Activated naive CD8-positive, alpha-beta T cell treated with anti-CD3 and anti-CD28 coated beads, Interleukin-2, amount 50 U/mL, for 24 hours (primary cell): ENCODE measurements at regions not wholly inside any gene's neighbourhood (a gene's known extent, or its start where the extent isn't known, plus 50 kb on each side); places are given as distances from the start of the nearest gene placed in this dataset.
"Not testable (repeated sequence)": the region's sequence is repeated elsewhere in the genome, so short reads cannot be mapped to it uniquely, and the experiment has no call there.

Source experiments
- ATAC-seq: fragments of 150-1000 bp; cut with Tn5 transposase; one replicate; pipeline ENCODE4 v1.10.0; 2021
- DNase-seq: peaks from one replicate; pipeline ENCODE4 v3.0.0; 2021
- H3K27ac Mint-ChIP-seq: one replicate; pipeline ENCODE4 v1.8.0; 2021; ENCODE audit warnings: mild to moderate bottlenecking, mixed read lengths
- H3K27me3 Mint-ChIP-seq: one replicate; pipeline ENCODE4 v1.8.0; 2021; ENCODE audit warnings: mixed read lengths
- H3K36me3 Mint-ChIP-seq: one replicate; pipeline ENCODE4 v1.8.0; 2021; ENCODE audit warnings: low read depth, mixed read lengths
- H3K4me1 Mint-ChIP-seq: one replicate; pipeline ENCODE4 v1.8.0; 2021; ENCODE audit warnings: mixed read lengths
- H3K4me3 Mint-ChIP-seq: one replicate; pipeline ENCODE4 v1.8.0; 2021; ENCODE audit warnings: mild to moderate bottlenecking, moderate library complexity, mixed read lengths
- H3K9me3 Mint-ChIP-seq: one replicate; pipeline ENCODE4 v1.8.0; 2021; ENCODE audit warnings: mixed read lengths

DNA sequence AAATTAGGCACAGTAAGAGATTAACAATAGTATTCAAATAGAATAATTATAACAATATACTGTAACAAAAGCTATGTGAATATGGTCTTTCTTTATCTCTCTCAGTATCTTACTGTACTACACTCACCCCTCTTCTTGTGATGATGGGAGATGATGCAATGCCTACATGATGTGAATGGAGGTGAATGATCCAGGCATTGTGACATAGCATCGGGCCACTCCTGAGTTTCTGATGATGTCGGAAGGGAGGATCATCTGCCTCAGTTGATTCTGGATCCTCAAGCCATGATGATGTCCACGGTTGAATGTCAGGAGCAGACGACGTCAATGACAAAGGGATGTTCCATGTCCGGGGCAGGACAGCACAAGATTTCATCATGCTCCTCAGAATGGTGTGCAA is 268.3 kb upstream of the MGAT5 start:
- Mint-ChIP-seq H3K4me1 (no peaks in the 10 kb centered on the region), H3K4me3 (no peak overlapping the region), H3K27me3 (peaks cover 9% of the 10 kb centered on the region), H3K36me3 (no peaks in the 10 kb centered on the region), H3K9me3 (no peaks in the 10 kb centered on the region), H3K27ac (no peak overlapping the region)
- no peak for DNase-seq
- ATAC-seq = no peak

DNA sequence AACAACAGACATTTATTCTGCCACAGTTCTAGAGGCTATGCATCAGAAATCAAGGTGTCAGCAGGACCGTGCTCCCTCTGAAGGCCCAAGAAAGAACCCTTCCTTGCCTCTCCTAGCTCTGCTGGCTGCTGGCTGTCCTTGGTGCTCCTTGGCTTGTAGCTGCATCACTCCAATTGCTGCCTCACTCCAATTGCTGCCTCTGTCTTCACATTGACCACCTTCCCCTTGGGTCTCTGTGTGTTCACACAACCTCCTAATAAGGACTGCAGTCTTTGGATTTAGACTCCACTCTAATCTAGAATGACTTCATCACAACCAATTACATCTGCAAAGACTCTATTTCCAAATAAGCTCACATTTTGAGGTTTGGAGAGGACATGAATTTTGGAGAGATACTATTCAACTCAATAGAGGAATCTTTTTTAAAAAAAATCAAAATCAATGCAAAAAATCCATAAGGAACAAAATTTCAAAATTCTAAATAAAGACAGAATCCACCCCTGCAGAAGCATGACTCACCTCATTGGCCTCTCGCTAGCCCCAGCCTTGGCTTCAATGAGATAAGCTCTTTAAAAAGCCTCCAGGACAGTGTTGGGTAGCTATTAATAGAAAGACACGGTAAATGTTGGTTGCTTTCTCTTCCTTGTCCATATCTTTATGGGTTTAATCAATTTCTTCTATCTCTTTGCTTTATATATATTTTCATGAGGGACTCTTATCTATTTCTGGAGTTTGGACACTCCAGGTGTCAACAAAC is 267.6 kb upstream of the MGAT5 start:
- peaks cover 9% of the 10 kb centered on the region for H3K27me3 Mint-ChIP-seq
- H3K9me3 Mint-ChIP-seq = no peaks in the 10 kb centered on the region
- no peaks in the 10 kb centered on the region for H3K4me1 Mint-ChIP-seq
- no peak overlapping the region for H3K4me3 Mint-ChIP-seq
- no peaks in the 10 kb centered on the region for H3K36me3 Mint-ChIP-seq
- ATAC-seq (no peak), DNase-seq (no peak)
- H3K27ac Mint-ChIP-seq = no peak overlapping the region

DNA sequence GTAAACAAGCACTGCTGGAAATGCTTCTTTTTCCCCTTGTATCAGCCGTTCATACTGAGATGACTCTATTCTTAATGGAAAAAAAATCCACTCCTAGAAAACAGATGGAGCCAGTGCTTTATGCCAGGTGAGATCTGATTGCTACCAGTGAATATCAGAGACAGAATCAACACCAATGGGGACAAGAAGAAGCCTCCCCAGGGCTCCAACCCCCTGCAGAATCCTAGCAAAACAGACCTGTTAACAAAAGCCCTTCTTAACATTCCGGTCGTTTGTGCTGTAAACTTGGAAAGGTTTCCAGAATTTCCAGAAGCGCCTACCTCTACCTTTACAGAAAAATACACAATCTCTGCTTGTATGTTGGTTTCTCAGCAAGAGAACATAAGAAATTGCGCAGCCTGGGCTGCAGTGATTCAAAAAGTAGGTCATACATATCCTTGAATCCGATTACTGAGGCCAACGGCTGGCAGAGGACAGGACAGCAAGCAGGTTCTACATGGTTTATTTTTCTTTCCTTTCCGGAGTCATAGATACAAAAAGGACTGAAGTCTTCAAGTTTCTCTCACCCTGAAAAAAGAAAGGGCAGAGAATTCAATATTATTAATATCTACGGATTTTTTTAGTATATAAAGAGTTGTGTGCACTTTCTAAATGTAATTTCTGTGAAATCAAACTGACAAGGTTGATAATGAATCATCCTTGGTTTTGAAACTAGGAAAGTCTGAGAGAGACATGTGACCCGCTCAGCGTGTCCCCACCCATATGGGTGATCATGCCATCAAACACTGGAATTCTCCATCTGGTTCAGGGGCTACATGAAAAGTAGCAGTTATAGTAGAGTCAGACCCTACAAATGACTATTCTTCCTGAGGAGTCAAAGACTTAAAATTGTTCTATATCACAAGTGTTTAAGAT is 266.7 kb upstream of the MGAT5 start:
- Mint-ChIP-seq H3K36me3 (no peaks in the 10 kb centered on the region), H3K4me1 (no peaks in the 10 kb centered on the region), H3K27me3 (peaks cover 9% of the 10 kb centered on the region), H3K4me3 (no peak overlapping the region), H3K9me3 (no peaks in the 10 kb centered on the region), H3K27ac (no peak overlapping the region)
- no peak for DNase-seq
- ATAC-seq = no peak

DNA sequence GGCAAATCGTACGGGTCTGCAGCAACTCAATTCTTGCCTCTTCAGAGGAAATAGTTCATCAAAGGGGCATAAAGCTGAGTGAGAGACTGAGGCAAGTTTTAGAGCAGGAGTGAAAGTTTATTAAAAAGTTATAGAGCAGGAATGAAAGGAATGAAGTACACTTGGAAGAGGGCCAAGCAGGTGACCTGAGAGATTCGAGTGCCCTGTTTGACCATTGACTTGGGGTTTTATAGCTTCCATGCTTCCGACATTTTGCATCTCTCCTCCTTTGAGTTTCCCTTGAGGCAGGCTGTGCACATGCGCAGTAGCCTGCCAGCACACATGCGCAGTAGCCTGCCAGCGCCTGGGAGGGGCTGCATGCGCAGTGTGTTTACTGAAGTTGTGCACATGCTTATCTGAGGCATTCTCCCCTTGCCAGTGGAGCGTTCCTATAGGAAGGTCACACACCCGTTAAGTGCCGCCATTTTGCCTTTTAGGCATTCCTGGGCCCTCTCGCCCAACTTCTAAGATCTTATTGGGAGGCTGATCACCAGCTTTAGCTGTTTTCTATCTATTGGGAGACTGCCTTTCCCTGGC is 265.5 kb upstream of the MGAT5 start:
- H3K4me1 Mint-ChIP-seq = no peaks in the 10 kb centered on the region

DNA sequence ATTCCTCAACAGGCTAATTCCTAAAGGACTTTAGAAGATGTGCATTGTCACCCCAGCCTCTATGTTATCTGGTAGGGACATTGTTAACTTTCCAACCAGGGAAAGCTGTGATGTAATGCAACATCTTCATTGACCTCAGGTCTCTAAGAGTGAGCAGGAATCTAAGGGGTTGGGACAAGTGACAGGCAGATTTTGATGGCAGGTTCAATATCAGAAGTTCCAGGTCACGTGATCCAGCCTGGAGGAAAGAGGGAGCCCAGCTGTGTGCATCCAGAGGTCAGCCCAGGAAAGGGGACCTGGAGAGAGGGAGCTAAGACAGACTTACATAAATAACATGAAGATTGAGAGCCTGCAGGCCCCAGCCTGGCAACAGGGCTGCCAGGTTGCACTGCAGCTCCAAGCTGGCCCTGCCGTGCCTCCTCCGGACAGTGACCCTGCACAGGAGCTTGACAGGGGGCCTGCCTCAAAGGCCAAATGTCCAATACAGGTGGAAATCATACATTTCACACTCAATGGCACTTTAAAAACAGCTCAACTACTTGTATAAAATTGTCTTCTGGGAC is 262.2 kb upstream of the MGAT5 start:
- Mint-ChIP-seq H3K4me1 (no peaks in the 10 kb centered on the region), H3K9me3 (no peaks in the 10 kb centered on the region), H3K36me3 (no peaks in the 10 kb centered on the region), H3K27me3 (peaks cover 7% of the 10 kb centered on the region), H3K4me3 (no peak overlapping the region), H3K27ac (no peak overlapping the region)
- ATAC-seq (no peak), DNase-seq (no peak)

More for the DNA sequence above, 265.5 kb upstream of the MGAT5 start:
- no peak overlapping the region for H3K27ac Mint-ChIP-seq
- no peak overlapping the region for H3K4me3 Mint-ChIP-seq
- peaks cover 9% of the 10 kb centered on the region for H3K27me3 Mint-ChIP-seq
- H3K9me3 Mint-ChIP-seq = no peaks in the 10 kb centered on the region
- no peaks in the 10 kb centered on the region for H3K36me3 Mint-ChIP-seq
- no peak for DNase-seq
- ATAC-seq = no peak

DNA sequence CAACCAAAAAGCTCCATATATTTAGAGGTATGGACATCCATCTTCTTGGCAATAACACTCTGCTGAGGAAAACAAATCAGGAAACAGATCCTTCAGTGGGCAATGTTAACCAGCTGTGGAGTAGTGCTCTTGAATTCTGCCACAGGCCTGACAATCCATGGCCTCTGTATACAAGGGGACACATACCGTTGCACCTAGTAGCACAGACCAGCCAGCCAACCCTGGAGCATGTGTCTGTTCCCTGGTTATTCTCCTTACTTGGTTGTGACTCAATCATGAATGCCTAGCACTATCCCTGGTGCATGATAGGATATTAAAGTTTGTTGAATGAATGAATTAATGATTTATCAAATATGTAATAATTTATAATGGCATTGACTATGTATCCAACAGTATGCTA is 261.4 kb upstream of the MGAT5 start:
- Mint-ChIP-seq H3K9me3 (no peaks in the 10 kb centered on the region), H3K4me1 (no peaks in the 10 kb centered on the region), H3K27me3 (peaks cover 8% of the 10 kb centered on the region), H3K27ac (no peak overlapping the region), H3K36me3 (no peaks in the 10 kb centered on the region), H3K4me3 (no peak overlapping the region)
- no peak for ATAC-seq
- no peak for DNase-seq

DNA sequence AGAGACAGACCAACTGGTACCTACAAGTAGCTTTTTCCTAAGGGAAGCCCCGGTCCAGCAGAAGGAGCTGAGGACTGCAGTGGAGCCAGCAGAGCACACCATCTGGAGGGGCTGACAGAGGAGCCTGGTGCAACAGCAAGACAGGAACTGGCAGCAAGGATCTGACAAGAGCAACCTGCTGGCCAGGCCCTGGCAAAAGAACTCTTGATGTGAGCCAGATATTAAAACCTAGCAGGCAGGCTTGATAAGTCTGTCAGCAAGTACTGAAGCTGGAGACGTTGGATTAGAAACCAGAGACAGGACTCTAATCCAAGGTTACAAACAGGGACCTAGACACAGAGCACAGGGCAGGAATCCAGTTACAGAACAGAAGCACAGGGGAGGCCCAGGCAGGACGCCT is 260.7 kb upstream of the MGAT5 start:
- Mint-ChIP-seq H3K36me3 (no peaks in the 10 kb centered on the region), H3K4me1 (no peaks in the 10 kb centered on the region), H3K4me3 (no peak overlapping the region), H3K27ac (no peak overlapping the region), H3K27me3 (peaks cover 9% of the 10 kb centered on the region), H3K9me3 (no peaks in the 10 kb centered on the region)
- no peak for DNase-seq
- ATAC-seq = no peak

DNA sequence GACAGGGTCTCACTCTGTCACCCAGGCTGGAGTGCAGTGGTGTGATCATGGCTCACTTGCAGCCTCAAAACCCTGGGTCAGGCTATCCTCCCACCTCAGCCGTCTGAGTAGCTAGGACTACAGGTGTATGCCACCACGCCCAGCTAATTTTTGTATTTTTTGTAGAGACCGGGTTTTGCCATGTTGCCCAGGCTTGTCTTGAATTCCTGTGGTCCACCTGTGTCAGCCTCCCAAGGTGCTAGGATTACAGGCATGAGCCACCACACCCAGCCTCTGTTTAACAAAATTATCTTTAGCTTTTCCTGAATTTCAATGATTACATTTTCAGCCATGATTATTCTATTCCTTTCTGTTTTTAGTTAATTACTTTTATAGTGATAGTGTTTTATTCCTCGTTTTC is 255.1 kb upstream of the MGAT5 start:
- not testable (repeated sequence) for H3K27ac Mint-ChIP-seq, ATAC-seq, H3K36me3 Mint-ChIP-seq, H3K27me3 Mint-ChIP-seq, H3K4me3 Mint-ChIP-seq, H3K9me3 Mint-ChIP-seq, H3K4me1 Mint-ChIP-seq, DNase-seq

DNA sequence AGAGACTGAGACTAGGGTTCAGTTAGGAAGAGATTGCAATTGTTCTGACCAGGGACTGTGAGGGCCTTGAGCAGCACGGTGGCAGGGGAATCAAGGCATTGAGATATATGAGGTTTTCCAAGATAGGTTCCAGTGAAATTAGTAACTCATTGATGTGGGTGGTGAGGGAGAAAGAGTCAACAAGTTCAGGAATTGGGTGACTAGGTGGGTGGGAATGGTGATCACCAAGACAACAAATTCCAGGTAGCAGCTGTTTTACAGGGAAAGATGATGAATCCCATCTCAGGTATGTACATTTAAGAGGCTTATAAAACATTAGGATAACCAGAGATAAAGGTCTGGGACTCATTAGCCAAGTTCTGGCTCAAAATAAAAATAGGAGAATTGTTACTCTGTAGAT is 251.5 kb upstream of the MGAT5 start:
- H3K4me3 Mint-ChIP-seq = no peak overlapping the region
- peaks cover 15% of the 10 kb centered on the region for H3K27me3 Mint-ChIP-seq
- no peaks in the 10 kb centered on the region for H3K4me1 Mint-ChIP-seq
- no peaks in the 10 kb centered on the region for H3K9me3 Mint-ChIP-seq
- H3K36me3 Mint-ChIP-seq = no peaks in the 10 kb centered on the region
- no peak overlapping the region for H3K27ac Mint-ChIP-seq
- no peak for ATAC-seq
- DNase-seq = no peak

DNA sequence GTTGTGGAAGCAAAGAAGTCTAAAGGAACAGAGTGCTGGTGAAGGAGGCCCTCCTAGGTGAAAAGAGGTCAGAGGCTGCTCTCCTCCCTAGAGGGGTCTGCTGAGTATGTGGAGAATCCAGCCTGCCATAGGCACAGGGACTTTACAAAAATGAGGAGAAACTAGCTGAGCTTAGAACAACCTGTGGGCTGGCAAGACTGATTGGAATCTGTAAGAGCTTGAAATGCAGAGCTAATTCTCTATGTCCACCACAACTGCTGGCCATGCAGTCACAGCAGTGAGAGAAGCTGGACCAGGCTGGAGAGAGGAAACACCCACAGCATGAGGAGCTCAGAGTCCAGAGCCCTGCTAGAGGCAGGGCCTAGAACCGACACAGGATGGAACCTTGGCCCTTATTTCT is 251.0 kb upstream of the MGAT5 start:
- Mint-ChIP-seq H3K4me1 (no peaks in the 10 kb centered on the region), H3K27ac (no peak overlapping the region), H3K9me3 (no peaks in the 10 kb centered on the region), H3K27me3 (peaks cover 12% of the 10 kb centered on the region), H3K4me3 (no peak overlapping the region), H3K36me3 (no peaks in the 10 kb centered on the region)
- no peak for ATAC-seq
- no peak for DNase-seq

DNA sequence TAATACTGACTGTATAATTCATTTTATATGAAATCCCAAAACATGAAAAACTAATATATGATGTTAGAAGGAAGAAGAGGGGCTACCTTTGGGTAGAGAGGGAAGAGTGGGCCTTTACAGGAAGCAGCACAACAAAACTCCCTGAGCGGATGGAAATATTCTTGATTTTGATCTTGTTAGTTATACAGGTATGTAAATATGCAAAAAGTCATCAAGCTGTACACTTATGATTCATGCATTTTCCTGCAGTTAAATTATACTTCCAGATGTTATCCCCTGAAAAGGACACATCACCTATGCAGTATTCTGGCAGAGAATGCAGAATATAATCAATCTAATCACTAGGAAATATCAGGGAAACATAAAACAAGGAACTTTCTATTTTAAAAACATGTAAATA is 249.4 kb upstream of the MGAT5 start:
- Mint-ChIP-seq H3K9me3 (no peaks in the 10 kb centered on the region), H3K27me3 (peaks cover 12% of the 10 kb centered on the region), H3K27ac (no peak overlapping the region), H3K4me3 (no peak overlapping the region), H3K4me1 (no peaks in the 10 kb centered on the region), H3K36me3 (no peaks in the 10 kb centered on the region)
- DNase-seq (no peak), ATAC-seq (no peak)

DNA sequence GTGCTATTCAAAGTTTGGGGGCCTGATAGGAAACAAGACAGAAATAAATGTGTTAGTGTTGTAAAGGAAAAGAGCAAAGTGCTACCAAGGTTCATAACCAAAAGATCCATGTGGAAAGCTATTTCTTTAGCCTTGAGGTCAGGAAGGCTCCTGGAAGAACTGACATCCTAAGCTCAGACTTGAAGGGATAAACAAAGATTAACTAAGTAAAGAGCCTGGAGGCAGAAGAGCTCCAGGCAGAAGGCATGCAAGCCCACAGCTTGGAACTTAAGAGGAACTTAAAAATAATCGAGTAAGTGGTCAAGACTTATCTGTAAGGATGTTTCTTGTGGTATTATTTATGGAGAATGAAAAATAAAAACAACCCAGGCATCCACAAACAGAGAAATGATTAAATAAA is 245.0 kb upstream of the MGAT5 start:
- H3K27me3 Mint-ChIP-seq = peaks cover 7% of the 10 kb centered on the region
- no peak overlapping the region for H3K4me3 Mint-ChIP-seq

DNA sequence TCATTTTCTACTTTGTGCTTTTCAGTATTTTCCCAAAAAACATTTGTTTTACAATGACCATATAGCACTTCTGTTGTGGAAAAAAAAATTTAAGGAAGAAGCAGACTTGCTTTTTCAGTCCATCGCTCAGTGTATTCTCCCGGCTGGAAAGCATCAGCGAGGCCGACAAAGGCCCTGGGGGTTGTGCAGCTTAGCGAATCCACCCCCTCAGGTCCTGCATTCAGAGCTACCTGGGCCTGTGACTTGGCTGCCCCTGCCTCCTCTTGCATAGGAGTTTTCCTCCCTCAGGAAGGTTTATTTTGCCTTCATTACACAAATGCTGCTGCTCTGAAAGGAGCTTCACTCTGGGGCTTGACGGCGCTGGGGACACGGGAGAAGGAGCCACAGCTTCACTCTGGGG is 244.4 kb upstream of the MGAT5 start:
- no peak for ATAC-seq
- Mint-ChIP-seq H3K4me3 (no peak overlapping the region), H3K27ac (no peak overlapping the region), H3K9me3 (no peaks in the 10 kb centered on the region), H3K36me3 (no peaks in the 10 kb centered on the region), H3K27me3 (peaks cover 7% of the 10 kb centered on the region), H3K4me1 (no peaks in the 10 kb centered on the region)
- DNase-seq = no peak

More for the DNA sequence above, 245.0 kb upstream of the MGAT5 start:
- DNase-seq (no peak), ATAC-seq (no peak)
- H3K4me1 Mint-ChIP-seq = no peaks in the 10 kb centered on the region
- no peaks in the 10 kb centered on the region for H3K9me3 Mint-ChIP-seq
- H3K36me3 Mint-ChIP-seq = no peaks in the 10 kb centered on the region
- H3K27ac Mint-ChIP-seq = no peak overlapping the region

DNA sequence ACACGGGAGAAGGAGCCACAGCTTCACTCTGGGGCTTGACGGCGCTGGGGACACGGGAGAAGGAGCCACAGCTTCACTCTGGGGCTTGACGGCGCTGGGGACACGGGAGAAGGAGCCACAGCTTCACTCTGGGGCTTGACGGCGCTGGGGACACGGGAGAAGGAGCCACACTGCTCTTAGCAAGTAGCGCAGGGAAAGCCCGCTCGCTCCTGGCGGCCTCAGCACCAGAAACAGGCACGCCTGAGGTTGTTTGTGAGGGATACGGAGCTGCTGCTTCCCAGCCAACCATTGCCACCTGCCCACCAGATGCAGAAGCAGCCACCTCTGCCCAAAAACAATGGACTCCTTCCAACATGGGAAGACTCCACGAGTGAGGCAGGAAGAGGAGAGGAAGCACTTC is 244.0 kb upstream of the MGAT5 start:
- H3K36me3 Mint-ChIP-seq, H3K27ac Mint-ChIP-seq, H3K27me3 Mint-ChIP-seq, H3K4me1 Mint-ChIP-seq, H3K4me3 Mint-ChIP-seq, ATAC-seq, DNase-seq, H3K9me3 Mint-ChIP-seq: not testable (repeated sequence)
